K562 (cell line): ENCODE measurements at regions not wholly inside any gene's neighbourhood (a gene's known extent, or its start where the extent isn't known, plus 50 kb on each side); places are given as distances from the start of the nearest gene placed in this dataset.

ENCODE experiments used
- ATAC-seq: fragments of 200-7000 bp; cut with Tn5 transposase; 3 replicates; pipeline ENCODE4 v1.9.1; 2020; ENCODE audit warnings: moderate library complexity
- BruUV-seq: library from RNA; stranded (reverse); fragments of 400-500 nt; replicated peaks from 2 replicates; lab custom pipeline; 2021; lab: Mats Ljungman, UMichigan
- CTCF ChIA-PET: fragments of 300-600 bp; formaldehyde crosslinking; extraction: SDS; loops from one replicate; lab custom pipeline; 2021; ENCODE audit warnings: low intra/inter-chr PET ratio; lab: Yijun Ruan, JAX
- POLR2A ChIA-PET: fragments of 300-600, 350-650 bp; sonication (Branson Sonifier 250); formaldehyde crosslinking; extraction: SDS; loops from one replicate; lab custom pipeline; 2021; ENCODE audit warnings: antibody characterized with exemption, inconsistent platforms; lab: Yijun Ruan, JAX
- DNase-seq, 4 experiments: peaks; one replicate each; pipeline versions ENCODE4 v3.0.0 to v3.0.0-alpha.2; 2011 to 2018; ENCODE audit warnings: low spot score in 3 of 4, mixed read lengths in 3 of 4; ENCODE audit errors: extremely low read depth in 1 of 4
- FAIRE-seq: peaks from 2 replicates; lab custom pipeline; 2011; peaks lifted over from hg19 to GRCh38; lab: Jason Lieb, UNC
- H2AFZ ChIP-seq: 2 replicates; pipeline ENCODE4 v1.6.0; 2011; ENCODE audit warnings: low read depth, low read length, control low read depth, inconsistent platforms
- H3K27ac ChIP-seq: fragments of 200-600 bp; 3 replicates; pipeline ENCODE4 v1.8.0; 2011; ENCODE audit warnings: low read depth, mild to moderate bottlenecking, control low read depth, inconsistent platforms, low read length, moderate library complexity, mixed read lengths; ENCODE audit errors: extremely low read depth
- H3K27me3 ChIP-seq, 2 experiments: fragments of 300-600 bp in 1 of 2; 2 replicates in 1 of 2; 3 replicates in 1 of 2; pipeline versions ENCODE4 v1.6.0 to v1.8.0; 2011; ENCODE audit warnings: inconsistent platforms in 2 of 2, low read length in 2 of 2, mild to moderate bottlenecking in 1 of 2, mixed read lengths in 1 of 2, moderate library complexity in 1 of 2; ENCODE audit not compliant: control insufficient read depth in 2 of 2, insufficient read depth in 2 of 2
- H3K36me3 ChIP-seq: fragments of 300-600 bp; 3 replicates; pipeline ENCODE4 v1.8.0; 2011; ENCODE audit warnings: mild to moderate bottlenecking, low read length, inconsistent platforms; ENCODE audit not compliant: control insufficient read depth, insufficient read depth
- H3K4me1 ChIP-seq, 2 experiments: fragments of 200-600 bp in 1 of 2; replicated peaks in 1 of 2; 2 replicates in 1 of 2; 3 replicates in 1 of 2; pipeline versions ENCODE4 v1.5.1 to v1.8.0; 2011; ENCODE audit warnings: inconsistent platforms in 2 of 2, low read length in 2 of 2, mild to moderate bottlenecking in 1 of 2, mixed read lengths in 1 of 2, moderate library complexity in 1 of 2; ENCODE audit not compliant: control insufficient read depth in 2 of 2, insufficient read depth in 2 of 2
- H3K4me2 ChIP-seq: 2 replicates; pipeline ENCODE4 v1.6.1; 2011; ENCODE audit warnings: low read length, control low read depth, inconsistent platforms, mixed read lengths; ENCODE audit not compliant: insufficient read depth
- H3K4me3 ChIP-seq: fragments of 200-600 bp; sonication (generic), shearing (Covaris generic); 2 replicates; pipeline ENCODE4 v1.5.1; 2016; ENCODE audit warnings: control low read depth, inconsistent platforms
- H3K79me2 ChIP-seq: fragments of 200-600 bp; 3 replicates; pipeline ENCODE4 v1.8.0; 2011; ENCODE audit warnings: low read length, inconsistent platforms; ENCODE audit not compliant: control insufficient read depth, insufficient read depth
- H3K9ac ChIP-seq, 2 experiments: 2 replicates each; pipeline versions ENCODE4 v1.6.0 to v1.6.1; 2011; ENCODE audit warnings: low read depth in 2 of 2, low read length in 2 of 2, control low read depth in 1 of 2, inconsistent platforms in 1 of 2, mild to moderate bottlenecking in 1 of 2, mixed read lengths in 1 of 2; ENCODE audit not compliant: insufficient read depth in 1 of 2
- H3K9me1 ChIP-seq: one replicate; pipeline ENCODE4 v1.6.0; 2011; ENCODE audit warnings: inconsistent platforms, mild to moderate bottlenecking, low read length, moderate library complexity; ENCODE audit not compliant: control insufficient read depth, insufficient read depth
- H3K9me3 ChIP-seq: replicated peaks from 2 replicates; pipeline ENCODE4 v1.5.1; 2011; ENCODE audit warnings: low read depth, low read length, inconsistent platforms; ENCODE audit not compliant: control insufficient read depth, insufficient read depth
- H4K20me1 ChIP-seq: replicated peaks from 2 replicates; pipeline ENCODE4 v1.6.1; 2011; ENCODE audit warnings: low read length, inconsistent platforms, mixed read lengths; ENCODE audit not compliant: control insufficient read depth, insufficient read depth
- ESRRA ChIP-seq: fragments of 450-650 bp; IDR thresholded peaks from 2 replicates; pipeline ENCODE4 v1.6.1; 2014; ENCODE audit warnings: low read depth, mild to moderate bottlenecking, moderate library complexity, borderline replicate concordance
- GTF2F1 ChIP-seq: IDR thresholded peaks from 2 replicates; pipeline ENCODE4 v1.6.1; 2011; ENCODE audit warnings: low read depth, low read length, improper control_type of control experiment
- KLF10 ChIP-seq: fragments of 250-450 bp; sonication (Bioruptor Pico); IDR thresholded peaks from 2 replicates; pipeline ENCODE4 v1.6.1; 2021; ENCODE audit warnings: matching md5 sums
- LARP7 ChIP-seq: fragments of 450-650 bp; IDR thresholded peaks from 2 replicates; pipeline ENCODE4 v1.6.1; 2016
- MGA ChIP-seq: fragments of 450-650 bp; IDR thresholded peaks from 2 replicates; pipeline ENCODE4 v1.6.1; 2016; ENCODE audit warnings: mild to moderate bottlenecking, moderate library complexity
- MLLT1 ChIP-seq, 2 experiments: fragments of 450-650 bp; IDR thresholded peaks; 2 replicates each; pipeline ENCODE4 v1.6.1; 2016
- NUFIP1 ChIP-seq: fragments of 450-650 bp; IDR thresholded peaks from 2 replicates; pipeline ENCODE4 v1.6.1; 2018; ENCODE audit not compliant: partially characterized antibody
- PCBP1 ChIP-seq: fragments of 200-400 bp; formaldehyde crosslinking; IDR thresholded peaks from 2 replicates; pipeline ENCODE4 v1.6.1; 2018; ENCODE audit warnings: mild to moderate bottlenecking, low read depth, low read length; ENCODE audit not compliant: poor library complexity, severe bottlenecking
- RNF2 ChIP-seq: sonication (generic); IDR thresholded peaks from 2 replicates; pipeline ENCODE4 v1.6.1; 2016
- ZNF507 ChIP-seq: conservative IDR thresholded peaks from 2 replicates; pipeline ENCODE4 v1.6.1; 2017; ENCODE audit warnings: missing genetic modification characterization, missing compliant biosample characterization
- ZNF589 ChIP-seq: fragments of 200-800 bp; sonication (Bioruptor generic); IDR thresholded peaks from 2 replicates; pipeline ENCODE4 v1.6.1; 2016; ENCODE audit warnings: low read depth, missing genetic modification characterization, missing compliant biosample characterization
- WGBS: fragments of 100-300 bp; shearing (Covaris generic); methylation state at CpG from one replicate; pipeline ENCODE4 v1.1.6; 2016; ENCODE audit warnings: low coverage, mixed read lengths; ENCODE audit not compliant: insufficient coverage; ENCODE audit errors: missing lambda C conversion rate; 5-methylcytosine and 5-hydroxymethylcytosine counted together
- in situ Hi-C: fragments of 300-500 bp; cut with MboI; formaldehyde crosslinking; loops from 4 replicates; pipeline ENCODE4 v1.15.0; 2018; ENCODE audit warnings: inconsistent platforms, mixed read lengths
- intact Hi-C: fragments of 100-400 bp; cut with micrococcal nuclease; formaldehyde crosslinking; loops from 2 replicates; pipeline ENCODE4 v1.14.2; 2022

GRCh38 chr2:42938671-42939370, 146.4 kb upstream of the HAAO start:
- ChIA-PET POLR2A (no interaction called here), CTCF (no interaction called here)
- no peaks in the 10 kb centered on the region for H3K9me3 ChIP-seq
- H3K27ac ChIP-seq = no peak overlapping the region
- no peaks in the 10 kb centered on the region for H3K9me1 ChIP-seq
- H3K4me2 ChIP-seq = no peak overlapping the region
- H3K9ac ChIP-seq = no peak overlapping the region
- H3K4me1 ChIP-seq = peaks cover 11 to 37% of the 10 kb centered on the region in 2 experiments
- in situ Hi-C loops (no loop called here), intact Hi-C loops (no loop called here)
- H3K36me3 ChIP-seq = no peaks in the 10 kb centered on the region
- no peaks in the 10 kb centered on the region for H4K20me1 ChIP-seq
- FAIRE-seq (no peak), DNase-seq (no peak), ATAC-seq (no peak)
- H3K27me3 ChIP-seq = no peaks in the 10 kb centered on the region
- WGBS = 51% methylated on average over 3 of the region's 3 CpGs
- peak overlapping the region; percentile 38; the same call in 1 of the 2 replicates for H2AFZ ChIP-seq
- H3K4me3 ChIP-seq = no peak overlapping the region
- BruUV-seq = no TSS peak
- H3K79me2 ChIP-seq = no peaks in the 10 kb centered on the region
- no peak for TF ChIP-seq KLF10 (CRISPR knock-in tag)
- TF ChIP-seq ZNF589 (CRISPR knock-in tag) = no peak
- no peak for TF ChIP-seq NUFIP1
- TF ChIP-seq ZNF507 (tag) = no peak
- no peak for TF ChIP-seq GTF2F1
- TF ChIP-seq MGA = no peak
- no peak for TF ChIP-seq MLLT1 (IDR thresholded peaks at IDR 0.05)
- TF ChIP-seq PCBP1 = no peak
- TF ChIP-seq RNF2 = no peak
- no peak for TF ChIP-seq LARP7
- no peak for TF ChIP-seq ESRRA
